ENCODE measurements at regions not wholly inside any gene's neighbourhood (a gene's known extent, or its start where the extent isn't known, plus 50 kb on each side); places are given as distances from the start of the nearest gene placed in this dataset.

GRCh38 chrX:39450234-39450977 is 647.4 kb downstream of the BCOR start:
- TF ChIP-seq CTCF (IDR thresholded peaks at IDR 0.05) (no peak), POLR2A (IDR thresholded peaks at IDR 0.05) (no peak)

Data from body of pancreas (tissue), 4 donors.